ENCODE measurements at regions not wholly inside any gene's neighbourhood (a gene's known extent, or its start where the extent isn't known, plus 50 kb on each side); places are given as distances from the start of the nearest gene placed in this dataset.
"Not testable (repeated sequence)": the region's sequence is repeated elsewhere in the genome, so short reads cannot be mapped to it uniquely, and the experiment has no call there.

DNA sequence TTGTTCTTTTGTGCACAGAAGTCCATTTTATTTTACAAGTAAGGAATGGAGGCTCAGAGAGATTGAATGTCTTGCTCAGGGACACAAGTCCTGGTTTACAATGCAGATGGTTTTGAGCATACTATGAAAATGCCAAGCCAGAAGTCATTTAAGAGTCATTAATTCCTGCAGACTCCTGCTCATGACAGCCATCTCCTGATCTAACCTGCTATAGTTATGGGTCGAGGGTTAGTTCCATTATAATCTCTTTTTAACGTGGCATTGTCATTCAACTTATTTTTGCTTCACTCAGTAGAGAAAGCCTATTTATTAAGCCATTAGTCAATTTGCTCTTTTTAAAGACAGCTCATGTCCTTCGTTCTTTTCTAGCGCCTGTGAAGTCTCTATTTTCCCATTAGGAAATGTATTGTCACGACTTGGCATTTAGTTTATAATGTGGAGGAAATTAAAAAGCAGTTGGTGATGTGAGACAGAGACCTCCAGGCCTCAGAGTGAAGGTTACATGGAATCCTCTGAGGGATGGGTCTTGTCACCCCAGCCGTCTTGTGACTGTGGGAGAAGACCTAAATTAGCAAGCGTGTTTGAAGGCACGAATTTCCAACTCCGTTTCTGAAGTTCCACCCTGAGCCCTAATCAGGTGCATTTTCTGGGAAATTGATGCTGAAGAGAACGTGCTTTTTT is 84.1 kb downstream of the ACTBL2 start:
- DNase-seq (ENCODE audit: low read depth in 4 of 4, low spot score in 2 of 4) = no peak

- DNase-seq (ENCODE audit: low read depth in 4 of 4, low spot score in 2 of 4) = no peak
These were observed 85.9 kb downstream of the ACTBL2 start for GRCh38 chr5:57396701-57397100.

- DNase-seq (ENCODE audit: low read depth in 4 of 4, low spot score in 2 of 4) = no peak
These were observed 88.0 kb downstream of the ACTBL2 start for GRCh38 chr5:57394421-57395210.

DNA sequence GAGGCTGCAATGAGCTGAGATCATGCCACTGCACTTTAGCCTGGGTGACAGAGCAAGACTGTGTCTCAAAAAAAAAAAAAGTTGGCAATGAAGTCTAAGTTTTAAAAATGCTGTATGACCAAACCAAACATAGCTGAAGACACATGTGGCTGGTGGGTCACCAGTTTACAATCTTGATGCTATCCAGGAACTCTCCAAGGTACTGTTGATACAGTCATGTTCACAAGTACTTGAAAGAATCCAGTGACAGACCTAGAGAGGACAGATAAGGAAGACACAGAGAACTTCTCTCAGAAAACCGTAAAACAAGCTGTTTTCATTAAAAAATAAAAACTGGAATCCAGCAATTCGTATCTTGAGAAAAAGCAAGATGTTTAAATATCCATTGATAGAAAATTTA is 95.7 kb downstream of the ACTBL2 start:
- DNase-seq (ENCODE audit: low read depth in 4 of 4, low spot score in 2 of 4) = no peak

DNA sequence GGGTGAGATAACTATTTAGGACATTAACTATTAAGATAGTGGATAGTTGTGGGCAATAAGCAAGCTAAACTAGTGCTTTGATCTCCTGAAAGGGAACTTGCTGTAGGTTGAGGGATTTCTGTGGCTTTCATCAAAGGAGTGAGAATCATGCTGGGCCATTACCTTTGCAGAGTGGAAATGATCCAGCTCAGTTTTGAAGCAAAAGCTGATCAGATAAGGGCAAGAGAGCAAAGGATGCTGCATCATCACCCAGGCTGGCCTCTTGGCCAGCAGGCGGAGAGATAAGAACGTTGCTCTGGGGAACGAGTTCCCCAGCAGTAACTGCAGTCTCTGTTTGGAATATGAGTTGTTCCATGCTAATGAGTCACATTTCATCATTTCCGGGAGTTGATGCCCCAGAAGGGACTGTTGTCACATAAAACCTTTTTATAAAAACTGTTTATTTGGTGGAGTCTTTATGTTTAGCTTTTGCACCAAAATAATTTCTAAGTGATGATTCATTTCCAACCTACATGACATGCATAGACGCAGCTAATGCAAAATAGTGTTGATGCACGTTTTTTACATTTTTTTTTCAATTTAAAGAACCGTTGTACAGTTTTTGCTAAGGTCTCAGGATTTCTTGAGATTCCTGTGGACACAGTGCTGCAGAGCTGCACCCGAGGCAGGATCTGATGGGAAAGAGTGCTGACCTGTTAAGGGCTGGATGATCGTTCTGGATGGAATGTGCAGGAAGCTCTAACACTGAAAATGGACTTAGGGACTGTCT is 99.3 kb downstream of the ACTBL2 start:
- DNase-seq (ENCODE audit: low read depth in 4 of 4, low spot score in 2 of 4) = no peak

- no peak for DNase-seq (ENCODE audit: low read depth in 4 of 4, low spot score in 2 of 4)
These were observed 100.0 kb downstream of the ACTBL2 start for GRCh38 chr5:57382655-57383054.

- DNase-seq (ENCODE audit: low read depth in 4 of 4, low spot score in 2 of 4) = no peak
These were observed 112.2 kb downstream of the ACTBL2 start for GRCh38 chr5:57370376-57370775.

GRCh38 chr5:57368010-57368409 is 114.6 kb downstream of the ACTBL2 start:
- no peak for DNase-seq (ENCODE audit: low read depth in 4 of 4, low spot score in 2 of 4)

GRCh38 chr5:57366744-57367143 is 115.9 kb downstream of the ACTBL2 start:
- no peak for DNase-seq (ENCODE audit: low read depth in 4 of 4, low spot score in 2 of 4)

- no peak for DNase-seq (ENCODE audit: low read depth in 4 of 4, low spot score in 2 of 4)
These were observed 119.7 kb downstream of the ACTBL2 start for GRCh38 chr5:57362951-57363350.

- no peak for DNase-seq (ENCODE audit: low read depth in 4 of 4, low spot score in 2 of 4)
These were observed 121.7 kb downstream of the ACTBL2 start for GRCh38 chr5:57360871-57361270.

GRCh38 chr5:57358796-57359592 is 123.6 kb downstream of the ACTBL2 start:
- DNase-seq (ENCODE audit: low read depth in 4 of 4, low spot score in 2 of 4) = no peak

DNA sequence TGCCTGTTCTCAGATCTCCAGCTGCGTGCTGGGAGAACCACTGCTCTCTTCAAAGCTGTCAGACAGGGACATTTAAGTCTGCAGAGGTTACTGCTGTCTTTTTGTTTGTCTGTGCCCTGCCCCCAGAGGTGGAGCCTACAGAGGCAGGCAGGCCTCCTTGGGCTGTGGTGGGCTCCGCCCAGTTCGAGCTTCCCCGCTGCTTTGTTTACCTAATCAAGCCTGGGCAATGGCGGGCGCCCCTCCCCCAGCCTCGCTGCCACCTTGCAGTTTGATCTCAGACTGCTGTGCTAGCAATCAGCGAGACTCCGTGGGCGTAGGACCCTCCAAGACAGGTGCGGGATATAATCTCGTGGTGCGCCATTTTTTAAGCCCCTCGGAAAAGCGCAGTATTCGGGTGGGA is 125.8 kb downstream of the ACTBL2 start:
- not testable (repeated sequence) for DNase-seq (ENCODE audit: low read depth in 4 of 4, low spot score in 2 of 4)

DNA sequence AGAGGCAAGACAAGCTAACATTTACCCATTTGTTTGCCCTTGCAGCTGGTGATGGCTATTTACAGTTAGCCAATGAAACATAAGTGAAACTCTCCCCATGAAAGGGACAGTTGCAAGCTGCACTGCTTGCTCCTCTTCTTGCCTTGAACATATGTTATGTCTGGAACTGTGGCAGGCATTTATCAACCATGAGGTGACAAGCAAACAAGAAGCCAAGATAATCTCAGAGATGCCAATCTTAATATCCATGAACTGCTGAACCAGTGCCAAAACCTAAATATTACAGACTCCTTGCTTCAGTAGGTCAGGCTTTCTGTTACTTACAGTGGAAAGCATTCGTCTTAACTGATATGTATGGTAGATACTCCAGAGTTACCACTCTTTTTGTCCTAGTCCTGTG is 133.4 kb downstream of the ACTBL2 start:
- DNase-seq (ENCODE audit: low read depth in 4 of 4, low spot score in 2 of 4) = no peak

DNA sequence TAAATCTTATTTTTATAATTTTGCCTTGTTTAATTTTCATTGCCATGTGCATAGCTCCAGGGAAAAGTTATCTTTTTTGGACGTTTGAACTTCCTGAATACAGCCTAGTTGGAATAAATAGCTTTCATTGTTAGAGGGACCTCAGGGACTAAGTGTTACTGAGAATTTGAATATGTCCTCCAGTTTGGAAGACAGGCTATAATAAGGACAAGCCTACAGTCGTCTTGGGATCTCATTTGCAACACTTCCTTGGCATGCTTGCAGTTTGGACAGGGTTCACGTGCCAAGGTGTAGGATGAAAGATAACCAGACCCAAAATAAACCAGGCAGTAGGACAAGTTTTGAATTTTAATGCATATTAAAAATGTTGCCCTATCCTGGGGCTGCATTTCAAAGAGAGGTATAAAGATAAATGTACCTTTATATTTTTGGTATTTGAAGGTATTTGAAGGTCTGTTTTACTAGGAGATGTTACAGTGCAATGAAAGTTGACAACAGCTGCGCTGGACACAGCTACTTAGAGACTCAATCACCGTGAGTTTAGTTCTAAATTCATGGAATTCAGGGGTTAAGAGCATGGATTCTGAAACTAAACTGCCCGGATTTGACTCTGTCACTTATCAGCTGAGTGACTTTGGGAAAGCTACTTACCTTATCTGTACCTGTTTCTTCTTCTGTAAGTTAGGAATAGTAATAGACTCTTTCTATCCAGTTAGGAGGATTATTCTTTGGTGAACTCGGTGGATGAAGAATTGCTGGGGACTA is 134.1 kb downstream of the ACTBL2 start:
- no peak for DNase-seq (ENCODE audit: low read depth in 4 of 4, low spot score in 2 of 4)

DNA sequence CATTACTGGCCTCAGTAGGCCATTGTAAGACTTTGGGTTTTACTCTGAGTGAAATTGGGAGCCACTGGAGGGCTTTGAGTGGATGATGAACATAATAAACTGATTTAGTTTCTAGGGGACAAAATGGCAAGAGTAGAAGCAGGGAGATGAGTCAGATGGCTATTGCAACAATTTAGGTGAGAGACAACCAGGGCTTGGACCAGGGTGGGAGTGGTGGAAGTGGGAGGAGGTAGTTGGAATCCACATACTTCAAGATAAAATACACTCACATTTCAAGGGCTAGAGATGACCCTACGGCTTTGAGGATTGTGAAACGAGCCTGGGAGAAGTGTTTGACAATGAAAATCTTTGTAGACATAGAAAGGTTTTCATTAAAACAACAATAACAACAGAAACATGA is 136.3 kb downstream of the ACTBL2 start:
- no peak for DNase-seq (ENCODE audit: low read depth in 4 of 4, low spot score in 2 of 4)

GRCh38 chr5:57341380-57341979 is 141.1 kb downstream of the ACTBL2 start:
- no peak for DNase-seq (ENCODE audit: low read depth in 4 of 4, low spot score in 2 of 4)

GRCh38 chr5:57340681-57341080 is 141.9 kb downstream of the ACTBL2 start:
- no peak for DNase-seq (ENCODE audit: low read depth in 4 of 4, low spot score in 2 of 4)

- no peak for DNase-seq (ENCODE audit: low read depth in 4 of 4, low spot score in 2 of 4)
These were observed 143.1 kb downstream of the ACTBL2 start for GRCh38 chr5:57339521-57339920.

Measured in left renal cortex interstitium (tissue), 4 donors.